GM19238 (cell line): ENCODE measurements at regions not wholly inside any gene's neighbourhood (a gene's known extent, or its start where the extent isn't known, plus 50 kb on each side); places are given as distances from the start of the nearest gene placed in this dataset.

Source experiments
- DNase-seq: peaks from one replicate; pipeline ENCODE4 v3.0.0; 2011; ENCODE audit warnings: low spot score; ENCODE audit not compliant: insufficient read length

GRCh38 chr2:59150217-59150849 lies 909.2 kb upstream of the FANCL start:
- no peak for DNase-seq

GRCh38 chr2:59149271-59149670 lies 908.1 kb upstream of the FANCL start:
- no peak for DNase-seq

- DNase-seq = no peak
These were observed 871.1 kb upstream of the FANCL start for GRCh38 chr2:59112258-59112657.

GRCh38 chr2:59096973-59097372 lies 855.8 kb upstream of the FANCL start:
- no peak for DNase-seq

- DNase-seq = no peak
These were observed 852.4 kb upstream of the FANCL start for GRCh38 chr2:59093571-59093970.

- DNase-seq = no peak
These were observed 843.2 kb upstream of the FANCL start for GRCh38 chr2:59084326-59084725.

GRCh38 chr2:59083075-59083828 lies 842.1 kb upstream of the FANCL start:
- DNase-seq = no peak

- no peak for DNase-seq
These were observed 841.5 kb upstream of the FANCL start for GRCh38 chr2:59082657-59083056.

GRCh38 chr2:59080451-59081181 lies 839.5 kb upstream of the FANCL start:
- no peak for DNase-seq

- DNase-seq = no peak
These were observed 836.9 kb upstream of the FANCL start for GRCh38 chr2:59077981-59078531.

- no peak for DNase-seq
These were observed 836.1 kb upstream of the FANCL start for GRCh38 chr2:59077026-59077725.

- no peak for DNase-seq
These were observed 835.0 kb upstream of the FANCL start for GRCh38 chr2:59076079-59076619.

GRCh38 chr2:59074071-59074470 lies 832.9 kb upstream of the FANCL start:
- DNase-seq = no peak

GRCh38 chr2:59073286-59073685 lies 832.2 kb upstream of the FANCL start:
- DNase-seq = no peak

GRCh38 chr2:59068255-59068654 lies 827.1 kb upstream of the FANCL start:
- DNase-seq = no peak

GRCh38 chr2:59066787-59067399 lies 825.8 kb upstream of the FANCL start:
- DNase-seq = no peak

GRCh38 chr2:59047373-59047995 lies 806.4 kb upstream of the FANCL start:
- no peak for DNase-seq

- no peak for DNase-seq
These were observed 805.6 kb upstream of the FANCL start for GRCh38 chr2:59046401-59047372.

GRCh38 chr2:59044736-59045135 lies 803.6 kb upstream of the FANCL start:
- no peak for DNase-seq
